ENCODE measurements at regions not wholly inside any gene's neighbourhood (a gene's known extent, or its start where the extent isn't known, plus 50 kb on each side); places are given as distances from the start of the nearest gene placed in this dataset.
"Not testable (repeated sequence)": the region's sequence is repeated elsewhere in the genome, so short reads cannot be mapped to it uniquely, and the experiment has no call there.

DNA sequence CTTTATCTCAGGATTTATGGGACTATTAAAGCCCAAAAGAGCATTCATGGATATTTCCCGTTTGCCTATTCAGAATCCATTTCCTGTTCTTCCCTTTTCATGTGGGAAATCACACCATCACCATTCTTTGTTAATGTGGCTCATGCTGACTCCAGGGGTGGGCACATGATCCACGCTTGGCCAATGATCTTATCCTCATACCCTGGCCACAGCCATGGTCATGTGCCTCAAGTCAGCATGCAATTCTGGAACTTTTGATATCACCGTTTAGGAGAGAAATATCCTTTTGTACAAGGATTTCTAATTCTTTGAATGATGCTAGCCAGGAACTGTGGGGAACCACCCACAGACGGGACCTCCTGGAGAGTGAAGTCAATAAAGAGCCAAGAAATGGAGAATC is 272.2 kb downstream of the PRELID2 start:
- DNase-seq = no peak

DNA sequence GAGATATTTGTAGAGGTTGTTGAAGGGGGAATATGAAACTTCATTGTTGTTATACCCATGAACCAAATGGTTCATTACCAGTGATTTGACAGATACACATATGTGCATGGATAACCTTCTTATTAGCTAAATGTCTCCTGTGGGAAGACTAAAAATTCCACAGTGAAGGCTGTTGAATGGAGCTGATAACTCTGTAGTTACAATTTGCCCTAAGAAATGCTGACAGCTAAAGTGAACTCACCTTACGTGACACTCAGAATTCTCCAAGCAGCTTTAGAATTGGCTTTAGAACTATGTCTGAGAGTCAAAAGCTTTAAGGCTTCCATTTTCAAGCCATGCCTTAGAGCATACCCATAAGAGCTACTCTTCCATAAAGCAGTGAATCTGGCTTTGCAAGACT is 276.9 kb downstream of the PRELID2 start:
- DNase-seq = no peak

DNA sequence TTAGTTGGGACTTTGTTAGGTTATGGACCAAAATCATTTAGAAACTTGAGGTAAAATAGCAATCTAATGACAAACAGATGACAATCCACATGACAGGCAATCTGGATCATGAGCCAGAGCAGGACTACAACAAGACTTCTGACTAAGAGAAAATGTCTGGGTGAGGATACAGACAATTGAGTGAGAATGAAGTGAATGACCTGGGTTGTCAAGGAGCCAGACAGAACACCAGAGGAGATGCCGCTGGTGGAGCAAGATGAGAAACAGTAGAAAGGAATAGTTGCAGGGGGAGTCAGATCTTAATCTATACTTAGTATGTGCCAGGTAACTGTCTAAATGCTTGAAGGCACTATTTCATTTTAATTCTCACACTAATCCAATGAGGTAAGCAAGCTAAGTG is 277.8 kb downstream of the PRELID2 start:
- no peak for DNase-seq

DNA sequence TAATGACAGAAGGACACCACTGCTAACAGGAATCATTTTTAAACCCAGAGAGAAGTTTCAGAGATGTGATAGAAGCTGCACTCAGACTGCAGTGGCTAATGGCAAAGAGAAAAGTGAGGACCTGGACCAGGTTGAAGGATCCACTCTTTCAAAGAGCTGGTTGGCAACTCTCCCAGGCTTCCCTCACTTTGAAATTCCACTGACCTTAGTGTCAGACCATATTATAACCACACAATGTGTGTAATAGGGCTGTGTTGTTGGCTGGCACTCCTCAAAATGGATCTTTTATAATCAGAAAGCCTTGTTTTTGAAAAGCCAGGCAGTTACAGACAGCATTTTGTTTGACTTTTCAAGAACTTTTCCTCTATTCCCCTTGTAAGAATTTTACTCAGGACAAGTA is 280.7 kb downstream of the PRELID2 start:
- DNase-seq = no peak

DNA sequence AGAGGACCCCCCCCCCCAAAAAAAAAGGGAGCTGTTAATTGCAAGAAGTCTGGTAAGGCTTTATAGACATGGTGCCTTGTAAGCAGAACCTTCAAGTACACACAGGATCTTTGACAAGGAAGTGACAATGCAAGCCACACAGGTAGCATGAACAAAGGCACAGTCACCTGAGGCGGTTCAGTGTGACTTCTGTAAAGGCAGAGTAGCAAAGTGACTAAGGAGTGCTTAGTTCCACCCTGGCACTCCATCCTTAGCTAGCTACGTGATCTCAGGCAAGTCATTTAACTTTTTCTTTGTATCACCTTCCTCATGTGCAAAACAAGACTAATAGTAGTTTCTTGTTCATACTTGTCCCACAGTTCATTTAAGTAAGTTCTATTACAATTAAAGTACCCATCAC is 282.0 kb downstream of the PRELID2 start:
- no peak for DNase-seq

DNA sequence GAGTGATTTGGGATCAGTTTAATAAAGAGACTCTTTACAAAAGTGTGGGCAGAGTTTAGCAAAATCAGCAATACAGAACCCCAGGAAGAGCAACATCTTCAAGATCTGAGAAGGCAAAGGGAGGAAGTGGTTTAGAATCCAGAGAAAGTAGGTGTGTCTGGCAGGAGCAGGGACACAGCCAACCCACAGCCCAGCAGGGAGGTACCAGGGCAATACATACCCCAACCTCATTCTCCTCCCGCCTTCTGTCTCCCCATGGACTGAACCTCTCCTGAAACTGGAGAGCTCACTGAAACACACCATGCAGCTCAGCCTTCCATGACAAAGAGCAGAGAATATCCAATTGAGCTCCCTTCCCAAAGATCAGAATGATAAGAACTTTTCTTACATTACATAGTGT is 283.4 kb downstream of the PRELID2 start:
- DNase-seq = no peak

DNA sequence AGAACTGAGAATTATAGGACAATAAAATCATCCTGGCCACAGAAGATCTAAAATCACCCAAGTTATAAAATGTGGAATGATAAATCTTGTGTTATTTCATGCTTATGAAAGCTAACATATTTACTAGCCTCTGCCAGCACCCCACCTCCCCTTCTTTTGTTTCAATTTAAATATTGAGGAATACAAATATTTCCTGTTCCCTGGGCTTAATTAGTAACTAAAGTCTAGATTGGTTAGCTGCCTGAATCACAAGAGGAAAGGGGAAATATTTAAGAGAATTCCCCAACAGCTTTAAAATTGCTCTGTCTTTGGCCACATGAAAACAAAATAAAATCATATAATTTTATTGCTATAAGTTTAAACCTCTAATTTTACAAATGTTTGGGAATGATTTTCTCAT is 287.0 kb downstream of the PRELID2 start:
- DNase-seq = no peak

DNA sequence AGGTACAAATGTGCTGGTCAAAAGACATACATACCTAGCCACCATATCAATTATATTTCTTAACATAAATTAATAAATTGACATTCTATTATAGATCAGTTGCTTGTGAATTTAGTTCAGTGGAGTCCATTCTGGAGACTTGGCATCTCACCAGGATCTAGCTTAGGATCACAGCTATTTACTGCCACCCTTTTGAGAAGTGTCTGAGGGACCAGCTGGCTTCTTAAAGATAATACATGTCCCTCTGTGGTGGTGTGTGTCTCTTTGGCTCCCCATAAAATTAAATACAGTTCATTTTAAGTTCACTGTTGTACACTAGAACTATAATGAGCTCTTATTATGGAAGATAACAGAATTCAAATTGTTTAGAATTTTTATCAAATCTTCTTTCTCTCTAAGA is 290.7 kb downstream of the PRELID2 start:
- no peak for DNase-seq

DNA sequence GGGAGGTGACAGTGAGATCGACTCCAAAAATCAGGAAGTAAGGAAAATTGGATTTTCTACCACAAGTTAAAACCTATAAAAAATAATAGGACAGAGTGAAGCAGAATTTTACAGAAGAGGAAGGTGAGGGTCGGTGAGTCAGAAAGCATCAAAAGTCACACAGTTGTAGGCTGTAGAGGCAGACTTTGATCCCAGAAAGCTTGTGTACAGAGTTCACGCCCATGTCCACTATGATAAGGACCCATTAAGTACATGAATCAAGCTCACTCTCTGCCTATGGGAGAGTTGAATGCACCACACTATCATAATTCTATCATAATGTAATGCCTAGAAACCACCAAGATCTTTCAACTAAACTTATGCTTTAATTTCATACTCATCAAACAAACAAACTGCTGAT is 291.2 kb downstream of the PRELID2 start:
- DNase-seq = no peak

DNA sequence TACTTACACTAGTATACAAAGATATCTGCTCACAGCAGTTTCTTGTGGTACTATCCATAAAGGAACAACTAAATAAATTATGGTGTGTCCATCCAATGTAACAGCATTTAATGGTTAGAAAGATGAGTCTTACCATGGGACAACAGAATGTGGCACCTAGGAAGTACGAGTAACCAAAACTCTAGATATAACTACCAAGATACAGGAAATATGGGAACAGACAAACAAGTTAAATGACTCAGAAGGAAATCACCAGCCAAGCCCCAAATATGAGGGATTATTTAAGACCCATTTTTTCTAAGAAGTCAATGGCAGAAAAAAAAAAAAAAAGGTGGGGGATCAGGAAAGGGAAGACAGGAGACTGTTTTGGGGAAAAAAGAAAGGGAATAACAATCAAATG is 294.8 kb downstream of the PRELID2 start:
- no peak for DNase-seq

DNA sequence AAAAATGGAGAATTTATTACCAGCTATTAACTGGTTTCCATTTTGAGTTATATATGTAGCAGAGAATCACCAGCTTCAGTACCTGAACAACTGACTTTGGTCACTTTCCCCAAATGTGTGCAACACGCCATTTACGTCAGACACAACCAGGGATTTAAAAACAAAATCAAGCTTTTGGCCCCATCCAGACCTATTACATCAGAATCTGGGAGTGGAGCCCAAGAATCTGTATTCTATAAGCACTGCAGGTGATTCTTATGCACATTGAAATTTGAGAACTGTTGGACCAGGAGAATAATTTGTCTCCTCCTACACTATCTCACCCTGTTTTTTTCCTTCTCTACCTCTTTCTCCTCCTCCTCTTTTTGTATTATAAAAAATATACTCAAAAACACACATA is 295.9 kb downstream of the PRELID2 start:
- no peak for DNase-seq

DNA sequence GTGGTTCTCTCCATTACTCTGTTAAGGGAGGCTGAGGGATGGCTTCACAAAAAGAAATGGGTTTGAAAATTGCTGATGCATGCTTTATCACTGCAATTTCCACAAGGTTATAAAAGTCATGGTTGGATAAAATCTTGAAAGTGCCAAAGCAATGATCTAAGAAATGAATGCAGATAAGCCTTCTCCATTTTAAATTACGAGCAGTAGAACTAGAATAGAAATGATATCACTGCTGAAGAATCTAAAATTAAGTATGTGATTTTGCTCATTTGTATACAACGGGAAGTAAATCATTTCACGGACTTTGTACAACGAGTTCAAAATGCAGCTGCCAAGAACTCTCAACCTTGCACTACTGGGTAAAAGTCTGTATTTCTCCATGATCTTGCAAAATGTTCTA is 299.0 kb downstream of the PRELID2 start:
- DNase-seq = no peak

DNA sequence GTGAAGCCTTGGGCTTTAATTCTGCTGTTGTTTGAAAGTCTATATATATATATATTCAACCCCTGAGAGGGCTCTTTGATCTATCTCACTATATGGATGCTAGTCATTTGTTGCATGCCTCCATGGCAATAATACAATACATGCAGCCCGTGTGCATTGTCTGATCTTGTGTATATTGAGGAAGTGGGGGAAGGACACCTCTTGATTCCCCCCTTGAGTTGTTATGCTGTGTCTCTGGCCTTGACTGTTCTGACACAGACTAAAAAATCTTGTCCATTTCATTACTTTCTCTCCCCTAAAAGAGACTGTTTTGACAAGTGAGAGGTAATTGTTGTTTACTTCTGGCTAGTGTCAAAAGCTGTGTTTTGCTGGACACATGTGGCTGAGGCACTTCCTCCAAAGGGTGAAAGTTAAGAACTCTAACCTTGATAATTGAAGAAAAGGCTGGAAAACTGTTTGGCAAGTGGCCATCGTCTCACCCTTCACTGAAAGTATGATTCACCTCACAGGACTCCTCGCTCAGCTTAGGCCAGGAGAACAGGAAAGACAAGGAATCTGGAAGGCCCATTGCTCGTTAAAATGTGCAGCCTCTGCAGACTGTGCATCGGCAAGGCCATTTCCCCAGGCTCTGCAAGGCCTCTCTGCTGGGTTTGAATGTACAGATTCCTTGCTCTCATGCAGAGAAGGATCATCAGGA is 304.0 kb downstream of the PRELID2 start:
- DNase-seq = no peak

DNA sequence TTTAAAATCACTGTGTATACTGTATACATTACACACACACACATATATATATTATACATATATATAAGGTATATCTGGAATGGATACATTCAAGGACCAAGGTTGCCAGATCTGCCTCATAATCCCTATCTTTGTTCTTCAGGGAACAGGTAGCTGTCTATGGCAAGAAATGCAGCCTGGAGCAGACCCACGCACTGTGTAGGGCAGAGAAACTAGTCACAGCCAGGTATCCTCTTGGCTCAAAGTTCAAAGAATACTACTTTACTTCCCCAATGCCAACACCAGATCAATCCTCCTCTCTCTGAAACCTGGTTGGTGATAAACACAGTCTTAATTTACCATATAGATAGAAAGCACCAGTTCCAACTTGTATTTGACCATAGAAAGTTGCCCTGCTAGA is 313.6 kb downstream of the PRELID2 start:
- no peak for DNase-seq

DNA sequence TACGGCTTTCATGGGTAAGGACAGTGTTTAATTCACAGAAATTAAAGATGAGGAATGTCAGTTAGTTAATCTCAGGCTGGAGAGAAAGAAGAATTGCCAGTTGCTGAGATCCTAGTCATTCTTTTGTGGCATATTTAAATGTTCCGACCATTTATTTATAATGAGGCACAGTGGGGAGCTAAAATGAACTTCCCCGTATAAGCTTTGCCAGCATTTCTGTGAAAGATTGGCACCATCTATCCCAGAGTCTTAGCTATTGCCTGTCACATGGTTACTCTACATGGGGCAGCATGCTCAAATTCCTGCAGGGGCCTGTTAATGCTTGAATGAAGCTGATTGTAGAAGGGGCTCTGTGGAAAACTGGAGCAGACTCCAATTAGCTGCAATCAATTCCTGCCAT is 314.1 kb downstream of the PRELID2 start:
- no peak for DNase-seq

DNA sequence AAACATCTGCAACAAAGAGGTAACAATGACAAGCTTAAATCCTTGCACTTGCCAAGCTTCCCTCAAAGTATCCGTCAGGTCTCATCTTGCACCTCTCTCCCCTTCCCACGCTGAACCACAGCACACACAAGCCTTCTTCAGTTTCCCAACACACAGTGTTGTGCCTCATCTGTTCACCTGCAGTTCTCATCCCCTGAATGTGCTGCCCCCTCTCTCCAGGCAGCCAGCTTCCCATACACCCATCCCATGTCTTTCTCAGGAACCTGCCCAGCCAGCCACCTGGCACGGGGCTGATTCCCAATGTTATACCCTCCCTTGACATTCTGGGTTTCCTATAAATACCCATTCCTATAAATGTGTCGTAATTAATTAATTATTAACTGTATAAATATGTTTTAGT is 314.8 kb downstream of the PRELID2 start:
- DNase-seq = no peak

DNA sequence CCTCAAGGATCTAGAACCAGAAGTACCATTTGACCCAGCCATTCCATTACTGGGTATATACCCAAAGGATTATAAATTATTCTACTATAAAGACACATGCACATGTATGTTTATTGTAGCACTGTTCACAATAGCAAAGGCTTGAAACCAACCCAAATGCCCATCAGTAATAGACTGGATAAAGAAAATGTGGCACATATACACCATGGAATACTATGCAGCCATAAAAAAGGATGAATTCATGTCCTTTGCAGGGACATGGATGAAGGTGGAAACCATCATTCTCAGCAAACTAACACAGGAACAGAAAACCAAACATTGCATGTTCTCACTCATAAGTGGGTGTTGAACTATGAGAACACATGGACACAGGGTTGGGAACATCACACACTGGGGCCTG is 317.6 kb downstream of the PRELID2 start:
- DNase-seq = not testable (repeated sequence)

DNA sequence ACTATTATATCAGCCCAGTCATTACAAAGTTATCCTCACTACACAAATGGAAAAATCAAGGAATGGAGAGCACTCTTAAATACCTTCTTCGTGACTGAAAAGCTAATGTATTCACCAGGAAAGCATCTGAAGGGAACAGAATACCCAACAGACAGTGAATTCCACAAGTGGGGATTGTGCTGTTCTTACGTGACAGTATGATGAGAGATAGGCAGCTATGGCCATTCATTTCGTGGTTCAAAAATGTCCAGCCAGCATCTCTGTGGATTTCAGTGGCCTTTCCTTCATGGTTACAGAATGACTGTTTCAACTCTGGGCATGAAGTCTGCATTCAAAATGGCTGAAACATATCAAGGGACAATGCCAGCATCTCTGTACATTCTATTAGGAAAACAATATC is 323.8 kb downstream of the PRELID2 start:
- DNase-seq = no peak

DNA sequence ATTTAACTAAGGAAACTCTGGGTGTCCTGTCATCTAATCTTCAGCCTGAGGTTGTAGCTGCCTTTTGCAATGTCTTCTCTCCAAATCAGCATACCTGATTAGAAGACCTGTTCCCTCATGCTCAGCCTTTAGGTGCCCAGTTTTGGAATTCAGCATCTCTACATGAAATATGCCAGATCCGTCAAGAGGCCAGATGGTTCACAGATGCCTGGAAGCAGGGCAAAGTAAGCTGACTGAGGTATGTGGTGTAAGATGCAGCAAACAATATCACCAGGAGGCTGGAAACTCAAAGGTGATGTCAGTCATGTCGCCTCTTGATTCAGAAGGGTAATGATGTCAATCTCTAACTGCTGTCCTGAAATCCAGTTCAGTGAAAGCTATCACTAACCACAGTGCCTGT is 324.4 kb downstream of the PRELID2 start:
- DNase-seq = no peak

DNA sequence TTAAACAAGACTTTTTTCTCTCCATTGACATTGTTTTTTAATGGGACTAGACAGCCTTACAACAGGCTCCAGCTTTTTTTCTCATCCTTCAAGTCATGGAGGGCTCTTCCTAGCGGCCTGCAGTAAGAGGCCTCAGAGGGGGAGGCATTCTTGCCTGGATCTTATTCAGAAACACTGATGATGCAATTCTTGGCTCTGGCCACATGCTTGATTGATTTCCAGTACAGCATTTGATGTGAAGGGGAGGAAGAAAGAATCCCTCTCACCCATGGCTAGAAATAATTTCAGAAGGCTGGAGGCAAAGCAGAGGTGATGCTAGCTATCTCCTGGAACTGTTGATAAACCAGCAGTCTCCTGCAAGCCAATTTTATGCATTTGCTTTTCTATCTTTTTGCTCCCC is 324.8 kb downstream of the PRELID2 start:
- no peak for DNase-seq

DNA sequence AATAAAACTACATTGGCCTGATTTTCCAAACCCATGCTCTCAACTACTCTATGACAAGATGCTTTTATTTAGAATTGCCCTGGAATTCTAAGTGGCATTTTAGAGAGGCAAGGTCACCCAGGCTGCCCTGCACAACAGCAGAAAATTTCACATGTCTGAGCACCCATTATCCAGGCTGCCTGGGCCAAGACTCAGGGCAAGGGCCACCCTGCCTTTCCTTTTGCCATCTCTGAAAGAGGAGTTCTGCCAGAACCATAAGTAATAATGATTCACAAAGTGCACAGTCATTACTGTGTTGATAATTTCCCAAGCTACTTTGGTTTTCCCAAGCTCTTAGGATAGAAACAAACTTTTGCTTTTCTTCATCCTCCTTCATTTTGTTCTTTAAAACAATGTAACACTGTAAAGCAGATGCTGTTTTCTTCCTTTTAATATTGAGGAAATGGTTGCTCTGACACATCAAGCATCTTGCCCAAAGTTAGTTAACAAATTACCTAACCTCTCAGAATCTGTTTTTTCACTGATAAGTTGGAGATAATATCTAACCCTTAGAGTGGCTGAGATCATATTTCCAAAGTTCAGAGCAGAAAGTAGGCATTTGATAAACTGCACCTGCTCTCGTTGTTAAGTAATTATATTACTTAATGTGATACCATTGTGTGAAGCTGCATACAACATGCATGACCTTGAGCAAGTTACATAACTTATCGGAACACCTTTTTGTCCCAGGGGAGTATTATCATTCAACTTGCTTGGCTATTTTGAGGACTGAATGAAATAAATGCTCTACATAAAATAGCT is 325.6 kb downstream of the PRELID2 start:
- DNase-seq = no peak

DNA sequence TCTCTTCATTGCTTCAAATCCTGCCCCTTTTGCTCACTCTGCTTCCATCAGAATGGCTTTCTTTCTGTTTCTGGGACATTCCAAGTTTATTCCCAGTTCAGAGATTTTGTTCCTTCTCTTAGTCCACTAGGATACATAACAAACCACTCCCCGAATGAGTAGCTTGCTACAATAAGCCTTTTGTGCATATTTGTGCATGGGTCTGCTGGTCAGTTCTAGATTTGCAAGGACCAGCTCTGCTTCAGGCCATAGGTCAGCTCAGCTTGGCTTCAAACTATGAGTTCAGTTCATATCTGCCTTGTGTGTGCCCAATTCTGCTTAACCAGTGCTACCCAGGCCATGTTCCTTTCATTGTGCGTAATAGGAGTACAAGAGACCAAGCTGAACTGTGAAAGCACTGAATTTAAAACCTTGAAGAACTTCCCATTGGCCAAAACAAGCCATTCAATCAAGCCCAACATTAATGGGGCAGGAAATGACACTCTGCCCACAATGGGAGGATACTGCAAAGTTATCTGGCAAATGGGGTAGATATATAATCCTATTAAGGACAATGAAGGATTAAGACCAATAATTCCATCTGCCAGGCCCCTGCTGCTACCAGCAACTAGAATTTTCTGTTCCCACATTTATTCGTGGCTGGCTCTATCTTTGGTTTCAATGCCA is 328.8 kb downstream of the PRELID2 start:
- DNase-seq = no peak

DNA sequence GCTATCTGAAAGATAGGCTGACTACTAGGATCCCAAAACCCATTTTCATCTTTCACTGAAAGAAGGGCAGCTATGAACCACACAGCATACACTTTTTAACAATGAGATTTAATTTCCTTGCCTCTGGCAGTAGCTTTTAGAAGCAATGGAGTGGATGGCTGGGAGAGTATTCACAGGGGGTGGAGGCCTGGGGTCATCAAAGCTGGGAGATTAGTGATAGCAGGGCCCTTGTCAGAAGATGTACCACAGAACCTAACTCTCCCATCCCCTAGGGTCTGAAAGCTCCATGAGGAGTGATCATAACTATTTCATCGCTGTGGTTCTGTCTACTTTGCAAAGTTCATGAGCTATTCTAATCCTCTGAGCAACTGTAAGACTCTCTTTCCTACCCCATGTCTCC is 332.2 kb downstream of the PRELID2 start:
- no peak for DNase-seq

DNA sequence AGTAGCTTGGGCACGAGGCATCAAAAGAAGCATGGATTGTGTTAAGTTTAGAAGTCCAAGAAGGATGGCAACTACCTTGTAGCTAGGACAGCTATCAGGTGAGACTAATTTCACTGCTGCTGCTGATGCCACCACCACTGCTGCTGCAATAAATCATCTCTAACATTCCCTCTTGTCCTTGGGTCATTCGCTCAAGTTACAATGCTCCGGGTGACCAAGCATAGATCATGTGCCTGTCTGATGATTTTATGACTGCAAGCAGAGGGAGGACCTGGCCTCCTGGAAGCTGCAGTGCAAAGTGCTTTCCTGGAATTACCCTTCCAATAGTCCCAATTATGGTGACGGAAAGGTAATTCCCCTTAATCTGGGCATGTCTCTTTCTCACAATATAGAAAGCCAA is 334.4 kb downstream of the PRELID2 start:
- DNase-seq = no peak
